GM23338 (cell line): ENCODE measurements at regions not wholly inside any gene's neighbourhood (a gene's known extent, or its start where the extent isn't known, plus 50 kb on each side); places are given as distances from the start of the nearest gene placed in this dataset.

Experiments used
- CREB1 ChIP-seq: fragments of 250-450 bp; sonication (Bioruptor Pico); IDR thresholded peaks from 2 replicates; pipeline ENCODE4 v1.5.0; 2020; ENCODE audit warnings: low read depth, mild to moderate bottlenecking, moderate library complexity
- EZH2 ChIP-seq: fragments of 200-600 bp; sonication (generic); IDR thresholded peaks from one replicate; pipeline ENCODE4 v1.8.0; 2017; ENCODE audit warnings: antibody characterized with exemption, mild to moderate bottlenecking, low read depth; ENCODE audit not compliant: unreplicated experiment
- EZH2phosphoT487 ChIP-seq: fragments of 200-600 bp; sonication (generic); IDR thresholded peaks from one replicate; pipeline ENCODE4 v1.8.1; 2018; ENCODE audit warnings: antibody characterized with exemption; ENCODE audit not compliant: unreplicated experiment
- JUNB ChIP-seq: IDR thresholded peaks from one replicate; pipeline ENCODE4 v1.6.1; 2016; ENCODE audit warnings: antibody characterized with exemption; ENCODE audit not compliant: unreplicated experiment
- NANOG ChIP-seq: IDR thresholded peaks from 2 replicates; pipeline ENCODE4 v1.6.1; 2016; ENCODE audit warnings: antibody characterized with exemption, borderline replicate concordance
- POLR2AphosphoS5 ChIP-seq: IDR thresholded peaks from 2 replicates; pipeline ENCODE4 v1.6.1; 2016; ENCODE audit warnings: antibody characterized with exemption, low read depth
- ZNF331 ChIP-seq: fragments of 250-450 bp; sonication (Bioruptor Pico); IDR thresholded peaks from 2 replicates; pipeline ENCODE4 v1.5.0; 2020; ENCODE audit warnings: low read depth, mild to moderate bottlenecking, moderate library complexity
- TF ChIP-seq, protein P1 (sequence below), 2 experiments: fragments of 200-600 bp in 1 of 2; sonication (generic) in 1 of 2; conservative IDR thresholded peaks; 2 replicates each; pipeline versions ENCODE4 v1.5.1 to v1.6.1; 2016 to 2017; ENCODE audit warnings: antibody characterized with exemption in 2 of 2, low read depth in 2 of 2, mild to moderate bottlenecking in 2 of 2, moderate library complexity in 1 of 2
- TF ChIP-seq, protein P2 (sequence below): IDR thresholded peaks from 2 replicates; pipeline ENCODE4 v1.6.1; 2016; ENCODE audit warnings: antibody characterized with exemption
- TF ChIP-seq, protein P3 (sequence below): IDR thresholded peaks from one replicate; pipeline ENCODE4 v1.6.1; 2018; ENCODE audit warnings: antibody characterized with exemption; ENCODE audit not compliant: unreplicated experiment
- TF ChIP-seq, protein P4 (sequence below): fragments of 250-450 bp; sonication (Bioruptor Pico); IDR thresholded peaks from 2 replicates; pipeline ENCODE4 v1.5.0; 2020; ENCODE audit warnings: mild to moderate bottlenecking, moderate library complexity

DNA sequence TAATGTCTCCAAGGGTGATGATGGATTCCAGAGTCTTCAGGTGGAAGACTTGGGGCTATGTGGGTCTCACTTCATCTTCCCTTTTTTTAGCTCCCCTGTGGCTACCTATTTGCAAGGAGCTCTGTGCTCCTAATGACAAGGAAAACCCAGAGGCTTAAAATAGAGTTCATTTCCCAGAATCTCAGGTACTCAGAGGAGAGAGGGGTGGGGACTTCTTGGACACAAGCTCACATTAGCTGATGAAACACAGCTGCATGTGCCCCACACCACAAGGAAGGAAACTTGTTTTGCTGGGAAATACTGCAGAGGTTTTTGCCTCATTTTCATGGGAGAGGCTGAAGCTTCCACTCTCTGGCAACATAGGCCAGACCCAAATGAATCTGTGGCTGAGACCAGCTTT lies 138.6 kb upstream of the SLC1A4 start:
- TF ChIP-seq, protein P1, sequence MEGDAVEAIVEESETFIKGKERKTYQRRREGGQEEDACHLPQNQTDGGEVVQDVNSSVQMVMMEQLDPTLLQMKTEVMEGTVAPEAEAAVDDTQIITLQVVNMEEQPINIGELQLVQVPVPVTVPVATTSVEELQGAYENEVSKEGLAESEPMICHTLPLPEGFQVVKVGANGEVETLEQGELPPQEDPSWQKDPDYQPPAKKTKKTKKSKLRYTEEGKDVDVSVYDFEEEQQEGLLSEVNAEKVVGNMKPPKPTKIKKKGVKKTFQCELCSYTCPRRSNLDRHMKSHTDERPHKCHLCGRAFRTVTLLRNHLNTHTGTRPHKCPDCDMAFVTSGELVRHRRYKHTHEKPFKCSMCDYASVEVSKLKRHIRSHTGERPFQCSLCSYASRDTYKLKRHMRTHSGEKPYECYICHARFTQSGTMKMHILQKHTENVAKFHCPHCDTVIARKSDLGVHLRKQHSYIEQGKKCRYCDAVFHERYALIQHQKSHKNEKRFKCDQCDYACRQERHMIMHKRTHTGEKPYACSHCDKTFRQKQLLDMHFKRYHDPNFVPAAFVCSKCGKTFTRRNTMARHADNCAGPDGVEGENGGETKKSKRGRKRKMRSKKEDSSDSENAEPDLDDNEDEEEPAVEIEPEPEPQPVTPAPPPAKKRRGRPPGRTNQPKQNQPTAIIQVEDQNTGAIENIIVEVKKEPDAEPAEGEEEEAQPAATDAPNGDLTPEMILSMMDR (conservative IDR thresholded peaks at IDR 0.05; ENCODE audit: low read depth in 2 of 2) = no peak
- TF ChIP-seq JUNB = no peak
- no peak for TF ChIP-seq EZH2
- TF ChIP-seq, protein P2, sequence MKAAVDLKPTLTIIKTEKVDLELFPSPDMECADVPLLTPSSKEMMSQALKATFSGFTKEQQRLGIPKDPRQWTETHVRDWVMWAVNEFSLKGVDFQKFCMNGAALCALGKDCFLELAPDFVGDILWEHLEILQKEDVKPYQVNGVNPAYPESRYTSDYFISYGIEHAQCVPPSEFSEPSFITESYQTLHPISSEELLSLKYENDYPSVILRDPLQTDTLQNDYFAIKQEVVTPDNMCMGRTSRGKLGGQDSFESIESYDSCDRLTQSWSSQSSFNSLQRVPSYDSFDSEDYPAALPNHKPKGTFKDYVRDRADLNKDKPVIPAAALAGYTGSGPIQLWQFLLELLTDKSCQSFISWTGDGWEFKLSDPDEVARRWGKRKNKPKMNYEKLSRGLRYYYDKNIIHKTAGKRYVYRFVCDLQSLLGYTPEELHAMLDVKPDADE = no peak
- TF ChIP-seq, protein P3, sequence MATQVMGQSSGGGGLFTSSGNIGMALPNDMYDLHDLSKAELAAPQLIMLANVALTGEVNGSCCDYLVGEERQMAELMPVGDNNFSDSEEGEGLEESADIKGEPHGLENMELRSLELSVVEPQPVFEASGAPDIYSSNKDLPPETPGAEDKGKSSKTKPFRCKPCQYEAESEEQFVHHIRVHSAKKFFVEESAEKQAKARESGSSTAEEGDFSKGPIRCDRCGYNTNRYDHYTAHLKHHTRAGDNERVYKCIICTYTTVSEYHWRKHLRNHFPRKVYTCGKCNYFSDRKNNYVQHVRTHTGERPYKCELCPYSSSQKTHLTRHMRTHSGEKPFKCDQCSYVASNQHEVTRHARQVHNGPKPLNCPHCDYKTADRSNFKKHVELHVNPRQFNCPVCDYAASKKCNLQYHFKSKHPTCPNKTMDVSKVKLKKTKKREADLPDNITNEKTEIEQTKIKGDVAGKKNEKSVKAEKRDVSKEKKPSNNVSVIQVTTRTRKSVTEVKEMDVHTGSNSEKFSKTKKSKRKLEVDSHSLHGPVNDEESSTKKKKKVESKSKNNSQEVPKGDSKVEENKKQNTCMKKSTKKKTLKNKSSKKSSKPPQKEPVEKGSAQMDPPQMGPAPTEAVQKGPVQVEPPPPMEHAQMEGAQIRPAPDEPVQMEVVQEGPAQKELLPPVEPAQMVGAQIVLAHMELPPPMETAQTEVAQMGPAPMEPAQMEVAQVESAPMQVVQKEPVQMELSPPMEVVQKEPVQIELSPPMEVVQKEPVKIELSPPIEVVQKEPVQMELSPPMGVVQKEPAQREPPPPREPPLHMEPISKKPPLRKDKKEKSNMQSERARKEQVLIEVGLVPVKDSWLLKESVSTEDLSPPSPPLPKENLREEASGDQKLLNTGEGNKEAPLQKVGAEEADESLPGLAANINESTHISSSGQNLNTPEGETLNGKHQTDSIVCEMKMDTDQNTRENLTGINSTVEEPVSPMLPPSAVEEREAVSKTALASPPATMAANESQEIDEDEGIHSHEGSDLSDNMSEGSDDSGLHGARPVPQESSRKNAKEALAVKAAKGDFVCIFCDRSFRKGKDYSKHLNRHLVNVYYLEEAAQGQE = no peak
- TF ChIP-seq CREB1 (CRISPR knock-in tag) = no peak
- TF ChIP-seq EZH2phosphoT487 = no peak
- no peak for TF ChIP-seq ZNF331 (CRISPR knock-in tag)
- TF ChIP-seq POLR2AphosphoS5 = no peak
- TF ChIP-seq, protein P4, sequence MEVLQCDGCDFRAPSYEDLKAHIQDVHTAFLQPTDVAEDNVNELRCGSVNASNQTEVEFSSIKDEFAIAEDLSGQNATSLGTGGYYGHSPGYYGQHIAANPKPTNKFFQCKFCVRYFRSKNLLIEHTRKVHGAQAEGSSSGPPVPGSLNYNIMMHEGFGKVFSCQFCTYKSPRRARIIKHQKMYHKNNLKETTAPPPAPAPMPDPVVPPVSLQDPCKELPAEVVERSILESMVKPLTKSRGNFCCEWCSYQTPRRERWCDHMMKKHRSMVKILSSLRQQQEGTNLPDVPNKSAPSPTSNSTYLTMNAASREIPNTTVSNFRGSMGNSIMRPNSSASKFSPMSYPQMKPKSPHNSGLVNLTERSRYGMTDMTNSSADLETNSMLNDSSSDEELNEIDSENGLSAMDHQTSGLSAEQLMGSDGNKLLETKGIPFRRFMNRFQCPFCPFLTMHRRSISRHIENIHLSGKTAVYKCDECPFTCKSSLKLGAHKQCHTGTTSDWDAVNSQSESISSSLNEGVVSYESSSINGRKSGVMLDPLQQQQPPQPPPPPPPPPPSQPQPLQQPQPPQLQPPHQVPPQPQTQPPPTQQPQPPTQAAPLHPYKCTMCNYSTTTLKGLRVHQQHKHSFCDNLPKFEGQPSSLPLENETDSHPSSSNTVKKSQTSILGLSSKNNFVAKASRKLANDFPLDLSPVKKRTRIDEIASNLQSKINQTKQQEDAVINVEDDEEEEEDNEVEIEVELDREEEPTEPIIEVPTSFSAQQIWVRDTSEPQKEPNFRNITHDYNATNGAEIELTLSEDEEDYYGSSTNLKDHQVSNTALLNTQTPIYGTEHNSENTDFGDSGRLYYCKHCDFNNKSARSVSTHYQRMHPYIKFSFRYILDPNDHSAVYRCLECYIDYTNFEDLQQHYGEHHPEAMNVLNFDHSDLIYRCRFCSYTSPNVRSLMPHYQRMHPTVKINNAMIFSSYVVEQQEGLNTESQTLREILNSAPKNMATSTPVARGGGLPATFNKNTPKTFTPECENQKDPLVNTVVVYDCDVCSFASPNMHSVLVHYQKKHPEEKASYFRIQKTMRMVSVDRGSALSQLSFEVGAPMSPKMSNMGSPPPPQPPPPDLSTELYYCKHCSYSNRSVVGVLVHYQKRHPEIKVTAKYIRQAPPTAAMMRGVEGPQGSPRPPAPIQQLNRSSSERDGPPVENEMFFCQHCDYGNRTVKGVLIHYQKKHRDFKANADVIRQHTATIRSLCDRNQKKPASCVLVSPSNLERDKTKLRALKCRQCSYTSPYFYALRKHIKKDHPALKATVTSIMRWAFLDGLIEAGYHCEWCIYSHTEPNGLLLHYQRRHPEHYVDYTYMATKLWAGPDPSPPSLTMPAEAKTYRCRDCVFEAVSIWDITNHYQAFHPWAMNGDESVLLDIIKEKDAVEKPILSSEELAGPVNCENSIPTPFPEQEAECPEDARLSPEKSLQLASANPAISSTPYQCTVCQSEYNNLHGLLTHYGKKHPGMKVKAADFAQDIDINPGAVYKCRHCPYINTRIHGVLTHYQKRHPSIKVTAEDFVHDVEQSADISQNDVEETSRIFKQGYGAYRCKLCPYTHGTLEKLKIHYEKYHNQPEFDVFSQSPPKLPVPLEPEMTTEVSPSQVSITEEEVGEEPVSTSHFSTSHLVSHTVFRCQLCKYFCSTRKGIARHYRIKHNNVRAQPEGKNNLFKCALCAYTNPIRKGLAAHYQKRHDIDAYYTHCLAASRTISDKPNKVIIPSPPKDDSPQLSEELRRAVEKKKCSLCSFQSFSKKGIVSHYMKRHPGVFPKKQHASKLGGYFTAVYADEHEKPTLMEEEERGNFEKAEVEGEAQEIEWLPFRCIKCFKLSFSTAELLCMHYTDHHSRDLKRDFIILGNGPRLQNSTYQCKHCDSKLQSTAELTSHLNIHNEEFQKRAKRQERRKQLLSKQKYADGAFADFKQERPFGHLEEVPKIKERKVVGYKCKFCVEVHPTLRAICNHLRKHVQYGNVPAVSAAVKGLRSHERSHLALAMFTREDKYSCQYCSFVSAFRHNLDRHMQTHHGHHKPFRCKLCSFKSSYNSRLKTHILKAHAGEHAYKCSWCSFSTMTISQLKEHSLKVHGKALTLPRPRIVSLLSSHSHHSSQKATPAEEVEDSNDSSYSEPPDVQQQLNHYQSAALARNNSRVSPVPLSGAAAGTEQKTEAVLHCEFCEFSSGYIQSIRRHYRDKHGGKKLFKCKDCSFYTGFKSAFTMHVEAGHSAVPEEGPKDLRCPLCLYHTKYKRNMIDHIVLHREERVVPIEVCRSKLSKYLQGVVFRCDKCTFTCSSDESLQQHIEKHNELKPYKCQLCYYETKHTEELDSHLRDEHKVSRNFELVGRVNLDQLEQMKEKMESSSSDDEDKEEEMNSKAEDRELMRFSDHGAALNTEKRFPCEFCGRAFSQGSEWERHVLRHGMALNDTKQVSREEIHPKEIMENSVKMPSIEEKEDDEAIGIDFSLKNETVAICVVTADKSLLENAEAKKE = no peak
- TF ChIP-seq NANOG = no peak
